ENCODE measurements at regions not wholly inside any gene's neighbourhood (a gene's known extent, or its start where the extent isn't known, plus 50 kb on each side); places are given as distances from the start of the nearest gene placed in this dataset.

DNA sequence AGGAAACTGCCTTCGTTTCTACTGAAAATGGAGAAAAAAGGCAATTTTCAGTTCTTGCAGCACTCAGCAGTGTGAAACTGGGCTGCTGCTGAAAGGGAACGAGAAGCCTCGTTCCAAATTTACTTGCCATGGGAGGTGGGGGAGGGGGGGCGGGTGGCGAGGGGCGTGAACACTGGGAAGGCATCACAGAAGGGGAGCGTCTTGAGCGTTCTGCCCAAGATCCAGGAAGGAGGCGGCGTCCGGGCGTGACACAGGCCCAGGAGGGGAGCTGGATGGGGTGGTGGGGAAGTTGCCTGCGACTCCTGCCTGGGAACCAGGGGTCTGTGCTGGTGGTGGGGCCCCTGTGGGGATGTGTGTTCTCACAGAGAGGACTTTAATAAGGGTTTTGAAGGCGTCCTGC lies 213.5 kb downstream of the CTTN start:
- Histone ChIP-seq H3K27me3 (ENCODE audit: low read depth) (peaks cover 2% of the 10 kb centered on the region), H3K4me1 (no peaks in the 10 kb centered on the region), H3K36me3 (no peaks in the 10 kb centered on the region), H3K4me3 (no peak overlapping the region), H3K9me3 (no peaks in the 10 kb centered on the region), H3K27ac (no peak overlapping the region)
- intact Hi-C loops (cut with DNase I): no loop called here
- TF ChIP-seq, protein P1, sequence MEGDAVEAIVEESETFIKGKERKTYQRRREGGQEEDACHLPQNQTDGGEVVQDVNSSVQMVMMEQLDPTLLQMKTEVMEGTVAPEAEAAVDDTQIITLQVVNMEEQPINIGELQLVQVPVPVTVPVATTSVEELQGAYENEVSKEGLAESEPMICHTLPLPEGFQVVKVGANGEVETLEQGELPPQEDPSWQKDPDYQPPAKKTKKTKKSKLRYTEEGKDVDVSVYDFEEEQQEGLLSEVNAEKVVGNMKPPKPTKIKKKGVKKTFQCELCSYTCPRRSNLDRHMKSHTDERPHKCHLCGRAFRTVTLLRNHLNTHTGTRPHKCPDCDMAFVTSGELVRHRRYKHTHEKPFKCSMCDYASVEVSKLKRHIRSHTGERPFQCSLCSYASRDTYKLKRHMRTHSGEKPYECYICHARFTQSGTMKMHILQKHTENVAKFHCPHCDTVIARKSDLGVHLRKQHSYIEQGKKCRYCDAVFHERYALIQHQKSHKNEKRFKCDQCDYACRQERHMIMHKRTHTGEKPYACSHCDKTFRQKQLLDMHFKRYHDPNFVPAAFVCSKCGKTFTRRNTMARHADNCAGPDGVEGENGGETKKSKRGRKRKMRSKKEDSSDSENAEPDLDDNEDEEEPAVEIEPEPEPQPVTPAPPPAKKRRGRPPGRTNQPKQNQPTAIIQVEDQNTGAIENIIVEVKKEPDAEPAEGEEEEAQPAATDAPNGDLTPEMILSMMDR (IDR thresholded peaks at IDR 0.05): no peak
- ATAC-seq (no peak), DNase-seq (peak; percentile 21)

DNA sequence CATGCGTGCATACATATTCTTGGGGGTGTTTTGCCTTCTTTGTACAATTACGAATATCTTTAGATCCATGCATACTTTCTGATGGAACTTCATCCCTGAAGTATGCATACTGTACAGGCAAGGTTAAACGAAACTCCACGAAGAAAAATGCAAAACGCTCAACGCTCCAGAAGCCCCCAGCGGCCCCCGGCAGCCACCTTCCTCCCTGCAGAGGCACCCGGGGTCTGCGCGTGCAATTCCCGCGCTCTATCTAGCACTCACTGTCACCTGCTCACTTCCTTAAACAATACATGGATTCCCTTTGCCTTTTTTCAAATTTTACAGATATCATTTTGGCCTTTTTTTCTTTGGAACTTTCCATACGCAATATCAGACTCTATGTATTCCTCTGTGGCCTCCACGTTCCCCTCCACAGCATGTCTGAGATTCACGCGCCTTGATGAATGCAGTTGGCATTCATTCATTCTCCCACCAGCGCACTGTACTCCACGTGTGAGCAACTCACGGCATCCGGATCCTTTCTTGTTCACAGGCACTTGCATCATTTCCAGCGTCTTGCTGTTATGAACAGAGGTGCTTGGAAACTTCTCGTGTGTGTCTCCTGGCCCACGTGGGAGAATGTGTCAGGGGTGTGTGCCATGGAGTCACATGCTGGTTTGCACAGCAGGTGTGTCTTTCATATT lies 214.3 kb downstream of the CTTN start:
- no peaks in the 10 kb centered on the region for H3K4me1 ChIP-seq
- ATAC-seq: no peak
- H3K27ac ChIP-seq: no peak overlapping the region
- TF ChIP-seq, protein P1 (IDR thresholded peaks at IDR 0.05): no peak
- peaks cover 2% of the 10 kb centered on the region for H3K27me3 ChIP-seq (ENCODE audit: low read depth)
- no peaks in the 10 kb centered on the region for H3K9me3 ChIP-seq
- intact Hi-C loops (cut with DNase I): no loop called here
- H3K4me3 ChIP-seq: no peak overlapping the region
- H3K36me3 ChIP-seq: no peaks in the 10 kb centered on the region
- peak; percentile 14 for DNase-seq

DNA sequence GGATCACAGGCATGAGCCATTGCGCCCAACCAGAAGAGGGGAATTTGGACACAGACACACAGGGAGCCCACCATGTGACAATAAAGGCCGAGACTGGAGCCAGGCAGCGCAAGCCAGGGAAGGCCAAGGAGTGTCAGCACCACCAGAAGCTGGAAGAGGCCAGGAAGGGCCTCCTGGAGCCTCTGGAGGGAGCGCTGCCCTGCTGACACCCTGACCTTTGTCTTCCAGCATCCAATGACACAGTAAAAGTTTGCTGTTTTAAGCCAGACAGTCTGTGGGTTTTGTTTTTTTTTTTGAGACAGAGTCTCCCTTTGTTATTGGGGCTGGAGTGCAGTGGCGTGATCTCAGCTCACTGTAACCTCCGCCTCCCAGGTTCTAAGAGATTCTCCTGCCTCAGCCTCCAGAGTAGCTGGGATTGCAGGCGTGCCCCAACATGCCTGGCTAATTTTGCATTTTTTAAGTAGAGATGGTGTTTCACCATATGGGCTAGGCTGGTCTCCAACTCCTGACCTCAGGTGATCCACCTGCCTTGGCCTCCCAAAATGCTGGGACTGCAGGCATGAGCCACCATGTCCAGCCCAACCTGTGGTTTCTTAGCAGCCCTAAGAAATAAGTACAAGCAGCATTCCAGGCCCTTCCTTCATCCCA lies 215.8 kb downstream of the CTTN start:
- no peak overlapping the region for H3K4me3 ChIP-seq
- no peaks in the 10 kb centered on the region for H3K9me3 ChIP-seq
- intact Hi-C loops (cut with DNase I): no loop called here
- H3K27ac ChIP-seq: no peak overlapping the region
- DNase-seq (no peak), ATAC-seq (no peak)
- H3K27me3 ChIP-seq (ENCODE audit: low read depth): peaks cover 2% of the 10 kb centered on the region
- H3K4me1 ChIP-seq: no peaks in the 10 kb centered on the region
- no peaks in the 10 kb centered on the region for H3K36me3 ChIP-seq
- TF ChIP-seq, protein P1 (IDR thresholded peaks at IDR 0.05): no peak

DNA sequence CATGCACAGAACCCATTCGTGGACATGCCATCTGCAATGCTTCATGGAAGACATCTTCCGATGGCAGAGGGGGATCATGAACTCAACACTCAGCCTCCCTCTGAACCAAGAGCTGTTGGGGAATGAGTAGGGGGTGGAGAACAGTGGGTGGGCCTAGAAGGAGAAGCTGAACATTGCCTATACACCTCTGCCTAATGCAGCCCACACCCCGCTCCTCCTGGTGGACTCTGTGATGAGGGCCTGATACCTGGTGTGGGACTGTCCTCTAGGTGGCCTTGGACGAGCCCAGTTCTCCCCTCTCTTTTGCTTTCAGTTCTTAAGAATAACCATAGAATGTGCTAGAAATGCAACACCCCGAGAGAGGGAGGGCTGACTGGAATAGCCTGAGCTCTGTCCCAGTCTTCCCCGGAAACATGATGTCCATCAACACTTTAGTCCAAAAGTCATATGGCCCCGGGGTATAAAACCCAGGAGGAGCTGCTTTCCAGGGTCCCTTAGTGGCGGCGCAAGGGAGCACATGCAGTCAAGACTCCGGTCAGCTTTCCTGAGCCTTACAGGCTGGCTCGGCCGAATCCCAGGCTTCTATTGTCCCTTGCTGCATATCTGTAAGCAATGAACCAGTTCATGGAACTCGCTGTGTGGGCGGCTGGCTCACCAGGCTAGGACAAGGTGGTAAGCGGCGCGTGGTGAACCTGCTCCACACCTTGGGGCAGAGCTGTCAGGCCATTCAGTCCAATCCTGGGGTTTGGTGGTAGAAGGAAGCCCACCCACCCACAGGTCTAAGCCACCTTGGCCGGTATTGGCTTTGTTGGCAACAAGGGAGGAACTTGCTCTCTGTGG lies 216.9 kb downstream of the CTTN start:
- no peak overlapping the region for H3K4me3 ChIP-seq
- peaks cover 2% of the 10 kb centered on the region for H3K27me3 ChIP-seq (ENCODE audit: low read depth)
- intact Hi-C loops (cut with DNase I): no loop called here
- H3K9me3 ChIP-seq: no peaks in the 10 kb centered on the region
- no peaks in the 10 kb centered on the region for H3K4me1 ChIP-seq
- no peaks in the 10 kb centered on the region for H3K36me3 ChIP-seq
- TF ChIP-seq, protein P1 (IDR thresholded peaks at IDR 0.05): no peak
- no peak for ATAC-seq
- no peak for DNase-seq
- H3K27ac ChIP-seq: no peak overlapping the region

DNA sequence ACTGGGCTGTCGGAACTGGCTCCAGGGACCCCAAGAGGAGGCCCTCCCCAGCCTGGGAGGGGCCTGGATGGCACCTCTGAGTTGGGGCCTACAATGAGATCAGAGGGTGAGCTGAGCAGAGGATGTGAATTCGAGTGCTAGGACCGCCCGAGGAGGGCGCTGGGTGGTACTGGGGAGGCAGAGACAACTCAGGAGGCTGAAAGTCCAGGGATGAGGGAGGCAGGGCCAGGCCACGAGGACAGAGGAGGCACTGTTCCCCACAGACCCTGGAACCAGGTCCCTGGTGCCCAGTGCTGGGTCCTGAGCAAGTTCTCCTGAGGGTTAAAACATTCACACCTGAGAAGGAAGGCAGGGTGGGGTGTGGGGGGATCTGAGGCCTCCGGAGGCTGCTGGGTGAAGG lies 218.0 kb downstream of the CTTN start:
- intact Hi-C loops (cut with DNase I): no loop called here

More for the DNA sequence above, 218.0 kb downstream of the CTTN start:
- H3K27me3 ChIP-seq (ENCODE audit: low read depth): peaks cover 2% of the 10 kb centered on the region
- TF ChIP-seq, protein P1 (IDR thresholded peaks at IDR 0.05): no peak
- DNase-seq (no peak), ATAC-seq (no peak)
- no peaks in the 10 kb centered on the region for H3K4me1 ChIP-seq
- H3K9me3 ChIP-seq: peaks cover 4% of the 10 kb centered on the region
- H3K36me3 ChIP-seq: no peaks in the 10 kb centered on the region
- H3K27ac ChIP-seq: no peak overlapping the region
- no peak overlapping the region for H3K4me3 ChIP-seq

All from lower lobe of right lung (tissue), 2 donors.